Naive B cell (primary cell): ENCODE measurements at regions not wholly inside any gene's neighbourhood (a gene's known extent, or its start where the extent isn't known, plus 50 kb on each side); places are given as distances from the start of the nearest gene placed in this dataset.

ENCODE experiments used
- ATAC-seq, 2 donors: fragments of 150-1000 bp; cut with Tn5 transposase; 2 replicates each; pipeline ENCODE4 v1.10.0; 2021; ENCODE audit warnings: low read depth in 2 of 2, mild to moderate bottlenecking in 2 of 2, moderate library complexity in 2 of 2
- DNase-seq: peaks from one replicate; pipeline ENCODE4 v3.0.0; 2022
- H3K27ac Mint-ChIP-seq, 6 donors: one replicate each; pipeline ENCODE4 v1.8.0; 2020 to 2022; ENCODE audit warnings: mild to moderate bottlenecking in 6 of 6, mixed read lengths in 6 of 6, moderate library complexity in 5 of 6, inconsistent platforms in 2 of 6
- H3K27me3 Mint-ChIP-seq, 3 donors: one replicate each; pipeline ENCODE4 v1.8.0; 2021 to 2022; ENCODE audit warnings: mixed read lengths in 3 of 3, mild to moderate bottlenecking in 1 of 3
- H3K36me3 Mint-ChIP-seq, 2 donors: one replicate each; pipeline ENCODE4 v1.8.0; 2020 to 2022; ENCODE audit warnings: mixed read lengths in 2 of 2, inconsistent platforms in 1 of 2, mild to moderate bottlenecking in 1 of 2
- H3K4me1 Mint-ChIP-seq, 3 donors: one replicate each; pipeline ENCODE4 v1.8.0; 2020 to 2022; ENCODE audit warnings: mixed read lengths in 3 of 3, inconsistent platforms in 1 of 3, mild to moderate bottlenecking in 1 of 3, moderate library complexity in 1 of 3
- H3K4me3 Mint-ChIP-seq, 8 donors: one replicate each; pipeline ENCODE4 v1.8.0; 2020 to 2022; ENCODE audit warnings: mild to moderate bottlenecking in 8 of 8, mixed read lengths in 8 of 8, moderate library complexity in 8 of 8, inconsistent platforms in 2 of 8
- H3K9me3 Mint-ChIP-seq, 7 donors: one replicate each; pipeline ENCODE4 v1.8.0; 2020 to 2022; ENCODE audit warnings: mixed read lengths in 7 of 7, mild to moderate bottlenecking in 5 of 7, inconsistent platforms in 2 of 7, moderate library complexity in 1 of 7

- DNase-seq (no peak), ATAC-seq (no peak)
- H3K27me3 Mint-ChIP-seq: no peaks in the 10 kb centered on the region
- H3K9me3 Mint-ChIP-seq: peaks cover 0 to 5% (median 0%) of the 10 kb centered on the region in 7 donors
- no peaks in the 10 kb centered on the region for H3K4me1 Mint-ChIP-seq
- no peak overlapping the region for H3K27ac Mint-ChIP-seq
- H3K4me3 Mint-ChIP-seq: no peak overlapping the region
- H3K36me3 Mint-ChIP-seq: no peaks in the 10 kb centered on the region
Observed at GRCh38 chr6:93785694-93786030, 366.3 kb upstream of the EPHA7 start.

DNA sequence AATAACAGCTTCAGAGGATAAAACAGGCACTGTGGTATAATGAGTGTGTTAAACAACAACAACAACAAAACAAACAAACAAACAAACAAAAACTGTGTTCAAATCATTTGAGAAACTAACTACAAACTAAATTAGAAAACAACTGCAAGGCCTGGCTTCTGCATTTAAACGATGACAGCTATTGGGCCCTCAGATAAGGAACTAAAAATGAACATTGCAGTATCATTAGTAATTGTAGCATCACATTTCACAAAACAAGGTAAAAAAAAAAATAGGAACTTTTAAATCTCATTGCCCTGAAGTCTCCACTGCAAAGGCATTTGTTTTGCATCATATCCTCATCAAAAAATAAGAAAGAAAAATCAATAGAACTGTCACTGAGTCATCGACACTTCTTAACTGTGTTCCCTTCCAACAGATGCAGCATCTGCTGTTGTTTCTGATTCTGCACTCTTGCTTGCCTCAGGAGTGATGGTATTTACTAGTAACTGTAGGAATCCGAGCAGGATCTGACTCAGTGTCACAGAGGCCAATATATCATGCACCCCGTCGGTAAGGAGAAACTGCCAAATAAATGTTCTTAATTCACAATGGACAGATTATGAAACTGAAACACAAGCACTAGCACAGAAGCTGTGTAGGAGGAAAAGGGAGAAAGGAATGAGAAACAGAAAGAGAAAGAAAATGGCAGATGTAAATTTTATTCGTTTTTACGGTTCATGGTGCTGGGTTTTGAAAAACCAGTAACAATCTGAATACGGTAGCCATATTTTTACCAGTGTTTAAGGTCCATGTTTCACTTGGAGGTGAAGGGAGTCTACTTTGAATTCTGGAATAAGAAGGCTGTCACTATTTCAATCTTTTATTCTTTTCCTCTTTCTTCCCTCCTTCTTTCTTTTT, 365.7 kb upstream of the EPHA7 start:
- no peaks in the 10 kb centered on the region for H3K27me3 Mint-ChIP-seq

DNA sequence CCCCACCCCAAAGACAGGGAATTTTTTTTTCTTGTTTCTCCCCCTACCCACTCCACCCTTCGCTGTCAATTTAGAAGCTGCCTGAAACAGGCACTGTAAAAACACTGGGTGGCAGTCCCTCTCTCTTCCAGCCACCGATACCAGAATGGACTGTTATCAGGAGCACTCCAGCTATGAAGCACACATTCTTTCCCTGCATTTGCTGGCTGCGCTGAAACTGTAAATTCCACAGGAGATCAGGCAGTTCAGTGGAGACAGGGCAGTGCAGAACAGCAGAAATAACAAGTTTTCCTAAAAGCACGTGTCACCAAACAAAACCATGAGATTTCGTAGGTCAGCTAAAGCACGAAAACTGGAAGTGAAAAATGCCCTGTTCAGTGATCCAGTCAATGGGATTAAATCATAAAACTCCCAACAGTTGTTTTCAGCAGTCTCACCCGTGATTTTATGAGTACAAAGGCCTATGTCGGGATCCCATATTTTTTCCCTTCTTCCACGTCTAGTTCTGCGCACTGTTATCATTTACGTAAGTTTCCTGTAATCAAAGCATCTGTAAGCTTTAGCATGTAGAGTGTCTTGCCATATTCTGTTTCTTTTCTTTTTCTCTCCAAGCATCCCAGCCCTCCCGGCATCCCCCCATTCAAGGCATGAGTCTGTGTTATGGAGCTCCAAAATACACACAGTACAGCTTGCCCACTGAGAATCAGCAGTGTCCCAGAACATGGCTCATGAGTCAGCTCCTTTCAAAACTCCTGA, 359.9 kb upstream of the EPHA7 start:
- Mint-ChIP-seq H3K27me3 (no peaks in the 10 kb centered on the region), H3K4me1 (no peaks in the 10 kb centered on the region), H3K9me3 (peaks cover 0 to 5% (median 0%) of the 10 kb centered on the region in 7 donors), H3K4me3 (no peak overlapping the region), H3K36me3 (no peaks in the 10 kb centered on the region), H3K27ac (no peak overlapping the region)
- DNase-seq: no peak
- no peak for ATAC-seq

More for the DNA sequence above, 365.7 kb upstream of the EPHA7 start:
- H3K9me3 Mint-ChIP-seq: peaks cover 0 to 5% (median 0%) of the 10 kb centered on the region in 7 donors
- no peak for DNase-seq
- no peak overlapping the region for H3K4me3 Mint-ChIP-seq
- H3K36me3 Mint-ChIP-seq: no peaks in the 10 kb centered on the region
- H3K27ac Mint-ChIP-seq: no peak overlapping the region
- no peak for ATAC-seq
- H3K4me1 Mint-ChIP-seq: no peaks in the 10 kb centered on the region

GRCh38 chr6:93759190-93759589, 339.8 kb upstream of the EPHA7 start:
- ATAC-seq (no peak), DNase-seq (no peak)
- Mint-ChIP-seq H3K27ac (no peak overlapping the region), H3K27me3 (no peaks in the 10 kb centered on the region), H3K4me3 (no peak overlapping the region), H3K4me1 (no peaks in the 10 kb centered on the region), H3K9me3 (peaks cover 0 to 10% (median 0%) of the 10 kb centered on the region in 7 donors), H3K36me3 (no peaks in the 10 kb centered on the region)

DNA sequence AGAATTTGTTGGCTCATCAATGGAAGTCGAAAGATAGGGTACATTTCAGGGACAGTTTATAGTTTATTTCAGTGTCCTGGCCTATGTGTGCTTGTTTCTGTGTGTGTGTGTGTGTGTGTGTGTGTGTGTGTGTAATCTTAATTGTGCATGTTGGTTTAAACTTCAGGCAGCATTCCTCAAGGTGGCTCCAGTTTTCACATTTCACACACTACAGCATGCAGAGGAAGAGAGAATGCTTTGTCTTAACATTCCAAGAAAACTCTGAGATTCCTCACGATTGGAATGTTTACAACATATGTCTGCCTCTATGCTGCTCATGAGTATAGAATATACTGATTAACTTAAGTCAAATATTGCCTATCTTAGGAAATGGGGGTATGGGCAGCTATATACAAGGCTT, 332.6 kb upstream of the EPHA7 start:
- ATAC-seq (no peak), DNase-seq (no peak)
- H3K36me3 Mint-ChIP-seq: no peaks in the 10 kb centered on the region
- H3K27me3 Mint-ChIP-seq: no peaks in the 10 kb centered on the region
- no peak overlapping the region for H3K4me3 Mint-ChIP-seq
- H3K4me1 Mint-ChIP-seq: no peaks in the 10 kb centered on the region
- H3K9me3 Mint-ChIP-seq: peaks cover 0 to 11% (median 0%) of the 10 kb centered on the region in 7 donors
- no peak overlapping the region for H3K27ac Mint-ChIP-seq

- H3K4me1 Mint-ChIP-seq: no peaks in the 10 kb centered on the region
Observed at GRCh38 chr6:93749930-93750329, 330.6 kb upstream of the EPHA7 start.

DNA sequence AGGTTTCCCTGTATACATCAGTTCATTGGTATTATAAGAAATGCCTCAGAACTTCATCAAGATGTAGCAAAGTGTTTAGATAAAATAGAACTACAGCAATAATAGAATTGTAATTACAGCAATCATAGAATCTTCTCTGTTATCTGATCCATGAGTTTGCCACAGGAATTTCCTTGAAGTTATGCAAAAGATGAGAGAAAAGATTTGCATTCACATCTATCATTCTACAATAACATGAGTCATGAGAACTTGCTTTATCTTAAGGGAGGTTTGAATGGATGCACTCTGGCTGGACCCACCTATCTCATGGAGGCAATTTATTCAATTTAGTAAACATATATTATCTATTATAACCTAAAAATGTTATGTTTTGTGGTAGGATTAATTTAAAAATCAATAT, 329.8 kb upstream of the EPHA7 start:
- Mint-ChIP-seq H3K4me1 (no peaks in the 10 kb centered on the region), H3K4me3 (no peak overlapping the region), H3K36me3 (no peaks in the 10 kb centered on the region), H3K27ac (no peak overlapping the region), H3K27me3 (no peaks in the 10 kb centered on the region), H3K9me3 (peaks cover 0 to 10% (median 3%) of the 10 kb centered on the region in 7 donors)
- DNase-seq (no peak), ATAC-seq (no peak)

More at GRCh38 chr6:93749930-93750329, 330.6 kb upstream of the EPHA7 start:
- DNase-seq: no peak
- no peak overlapping the region for H3K4me3 Mint-ChIP-seq
- ATAC-seq: no peak
- H3K36me3 Mint-ChIP-seq: no peaks in the 10 kb centered on the region
- H3K27me3 Mint-ChIP-seq: no peaks in the 10 kb centered on the region
- H3K9me3 Mint-ChIP-seq: peaks cover 0 to 10% (median 3%) of the 10 kb centered on the region in 7 donors
- no peak overlapping the region for H3K27ac Mint-ChIP-seq

DNA sequence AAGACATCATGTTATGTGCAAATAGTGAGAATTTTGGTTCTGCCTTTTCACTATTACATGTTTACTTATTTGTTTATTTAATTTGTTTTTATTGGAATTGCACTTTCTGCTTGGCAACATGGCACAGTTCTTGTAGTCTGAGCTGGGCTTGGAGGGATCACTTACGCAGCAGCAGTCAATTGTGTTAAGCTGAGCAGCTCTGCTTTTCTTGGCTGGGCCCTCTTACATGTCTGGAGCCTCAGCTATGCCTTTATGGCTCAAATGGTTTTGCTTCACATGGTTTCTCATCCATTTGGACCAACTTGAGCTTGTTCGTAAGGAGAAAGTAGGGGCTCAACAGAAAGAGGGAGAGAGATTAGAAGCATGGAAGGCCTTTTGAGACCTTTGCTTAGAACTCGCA, 327.5 kb upstream of the EPHA7 start:
- DNase-seq (no peak), ATAC-seq (no peak)
- H3K27ac Mint-ChIP-seq: no peak overlapping the region
- peaks cover 2 to 10% (median 5%) of the 10 kb centered on the region in 7 donors for H3K9me3 Mint-ChIP-seq
- H3K4me3 Mint-ChIP-seq: no peak overlapping the region
- no peaks in the 10 kb centered on the region for H3K36me3 Mint-ChIP-seq
- no peaks in the 10 kb centered on the region for H3K27me3 Mint-ChIP-seq
- H3K4me1 Mint-ChIP-seq: no peaks in the 10 kb centered on the region

DNA sequence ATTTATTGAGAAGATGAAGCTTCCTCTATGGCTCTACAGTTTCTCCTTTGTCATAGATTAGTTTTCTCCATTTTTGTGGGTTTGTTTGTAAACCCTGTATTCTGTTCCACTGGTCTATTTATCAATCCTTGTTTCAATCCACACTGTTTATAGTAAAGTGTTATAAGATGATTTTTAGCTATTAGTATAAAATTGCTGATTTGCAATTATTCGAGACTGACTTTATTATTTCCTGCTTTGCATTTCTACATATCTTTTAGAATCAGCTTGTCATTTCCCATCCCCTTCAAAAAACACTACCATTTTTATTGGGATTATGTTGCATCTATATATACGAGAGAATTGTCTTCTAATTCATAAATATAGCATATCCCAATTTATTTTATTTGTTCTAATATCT, 325.9 kb upstream of the EPHA7 start:
- Mint-ChIP-seq H3K36me3 (no peaks in the 10 kb centered on the region), H3K9me3 (peaks cover 2 to 10% (median 6%) of the 10 kb centered on the region in 7 donors), H3K4me3 (no peak overlapping the region), H3K27ac (no peak overlapping the region), H3K27me3 (no peaks in the 10 kb centered on the region), H3K4me1 (no peaks in the 10 kb centered on the region)
- ATAC-seq: no peak
- DNase-seq: no peak

DNA sequence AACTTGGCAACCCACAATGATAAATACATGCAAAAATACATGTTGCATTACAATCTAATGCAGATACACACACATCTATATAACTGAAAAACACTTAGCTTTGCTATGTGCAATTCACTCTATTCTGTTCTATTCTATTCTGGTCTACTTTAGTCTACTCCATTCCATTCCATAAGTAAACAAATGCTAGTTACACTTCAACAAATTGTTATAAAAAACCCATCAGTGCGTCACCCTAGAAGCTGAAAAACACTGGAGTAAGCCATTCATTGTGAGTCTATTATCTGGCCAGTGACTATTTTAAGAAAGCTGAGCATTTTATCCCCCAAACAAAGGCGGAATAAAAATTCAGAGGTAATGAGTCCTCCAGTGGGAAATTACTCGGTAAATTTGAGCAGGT, 315.7 kb upstream of the EPHA7 start:
- no peaks in the 10 kb centered on the region for H3K4me1 Mint-ChIP-seq
- peaks cover 0 to 7% (median 3%) of the 10 kb centered on the region in 7 donors for H3K9me3 Mint-ChIP-seq
- DNase-seq: no peak
- H3K36me3 Mint-ChIP-seq: no peaks in the 10 kb centered on the region
- ATAC-seq: no peak
- no peak overlapping the region for H3K4me3 Mint-ChIP-seq
- no peaks in the 10 kb centered on the region for H3K27me3 Mint-ChIP-seq
- no peak overlapping the region for H3K27ac Mint-ChIP-seq

DNA sequence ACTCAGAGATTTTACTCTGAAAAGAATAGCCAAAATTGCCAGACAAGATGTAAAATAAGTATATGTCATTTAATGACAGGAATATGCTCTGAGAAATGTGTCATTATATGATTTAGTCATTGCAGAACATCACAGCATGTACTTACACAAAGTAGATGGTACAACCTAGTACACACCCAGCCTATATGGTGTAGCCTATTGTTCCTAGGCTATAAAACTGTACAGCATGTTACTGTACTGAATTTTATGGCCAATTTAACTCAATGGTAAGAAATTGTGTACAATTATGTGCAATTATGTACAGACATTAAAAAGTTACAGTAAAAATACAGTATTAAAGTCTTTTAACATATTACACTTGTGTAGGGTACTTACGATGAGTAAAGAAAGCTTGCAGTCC, 311.9 kb upstream of the EPHA7 start:
- Mint-ChIP-seq H3K4me3 (no peak overlapping the region), H3K4me1 (no peaks in the 10 kb centered on the region), H3K9me3 (peaks cover 0 to 9% (median 3%) of the 10 kb centered on the region in 7 donors), H3K27ac (no peak overlapping the region), H3K27me3 (no peaks in the 10 kb centered on the region), H3K36me3 (no peaks in the 10 kb centered on the region)
- no peak for ATAC-seq
- DNase-seq: no peak

GRCh38 chr6:93728150-93728549, 308.8 kb upstream of the EPHA7 start:
- Mint-ChIP-seq H3K9me3 (peaks cover 0 to 9% (median 0%) of the 10 kb centered on the region in 7 donors), H3K27me3 (no peaks in the 10 kb centered on the region), H3K27ac (no peak overlapping the region), H3K4me3 (no peak overlapping the region), H3K4me1 (no peaks in the 10 kb centered on the region), H3K36me3 (no peaks in the 10 kb centered on the region)
- no peak for ATAC-seq
- no peak for DNase-seq

- H3K9me3 Mint-ChIP-seq: peaks cover 0 to 9% (median 0%) of the 10 kb centered on the region in 7 donors
- no peaks in the 10 kb centered on the region for H3K4me1 Mint-ChIP-seq
- H3K27ac Mint-ChIP-seq: no peak overlapping the region
- DNase-seq (no peak), ATAC-seq (no peak)
- H3K4me3 Mint-ChIP-seq: no peak overlapping the region
- no peaks in the 10 kb centered on the region for H3K27me3 Mint-ChIP-seq
- H3K36me3 Mint-ChIP-seq: no peaks in the 10 kb centered on the region
Observed at GRCh38 chr6:93727447-93727846, 308.1 kb upstream of the EPHA7 start.
